Liver (tissue), 8 donors: ENCODE measurements at regions not wholly inside any gene's neighbourhood (a gene's known extent, or its start where the extent isn't known, plus 50 kb on each side); places are given as distances from the start of the nearest gene placed in this dataset.

ENCODE experiments used
- DNase-seq: peaks from one replicate; pipeline ENCODE4 v3.0.0-alpha.2; 2017; ENCODE audit warnings: low spot score
- H3K27ac ChIP-seq, 2 donors: one replicate each; pipeline ENCODE4 v1.7.0; 2013; ENCODE audit warnings: inconsistent platforms in 2 of 2, low read length in 2 of 2, control low read depth in 1 of 2, low read depth in 1 of 2, mild to moderate bottlenecking in 1 of 2
- H3K27me3 ChIP-seq, 4 donors: one replicate each; pipeline versions ENCODE4 v1.6.1 to v1.7.0; 2013; ENCODE audit warnings: low read length in 3 of 4, inconsistent platforms in 1 of 4, mild to moderate bottlenecking in 1 of 4, moderate library complexity in 1 of 4; ENCODE audit not compliant: control insufficient read depth in 4 of 4, insufficient read depth in 4 of 4
- H3K36me3 ChIP-seq, 4 donors: one replicate each; pipeline versions ENCODE4 v1.6.1 to v1.7.0; 2013; ENCODE audit warnings: low read length in 3 of 4, mild to moderate bottlenecking in 3 of 4, low read depth in 1 of 4, moderate library complexity in 1 of 4; ENCODE audit not compliant: control insufficient read depth in 4 of 4, insufficient read depth in 3 of 4
- H3K4me1 ChIP-seq, 4 donors: one replicate each; pipeline versions ENCODE4 v1.6.1 to v1.7.0; 2013; ENCODE audit warnings: low read length in 3 of 4, mild to moderate bottlenecking in 3 of 4, moderate library complexity in 1 of 4; ENCODE audit not compliant: control insufficient read depth in 4 of 4, insufficient read depth in 4 of 4
- H3K4me3 ChIP-seq, 3 donors: one replicate each; pipeline versions ENCODE4 v1.6.1 to v1.7.0; 2013; ENCODE audit warnings: low read length in 3 of 3, control low read depth in 1 of 3, low read depth in 1 of 3, mild to moderate bottlenecking in 1 of 3
- H3K9ac ChIP-seq, 2 donors: one replicate each; pipeline ENCODE4 v1.7.0; 2013; ENCODE audit warnings: low read length in 2 of 2, mild to moderate bottlenecking in 2 of 2, moderate library complexity in 2 of 2, control low read depth in 1 of 2, low read depth in 1 of 2
- H3K9me3 ChIP-seq, 4 donors: one replicate each; pipeline versions ENCODE4 v1.6.1 to v1.7.0; 2013; ENCODE audit warnings: low read length in 3 of 4; ENCODE audit not compliant: control insufficient read depth in 4 of 4
- ATF3 ChIP-seq: IDR thresholded peaks from 2 replicates; pipeline ENCODE4 v1.6.1; 2016; ENCODE audit warnings: antibody characterized with exemption
- EGR1 ChIP-seq, 2 donors: IDR thresholded peaks; 2 replicates each; pipeline ENCODE4 v1.6.1; 2016 to 2018; ENCODE audit warnings: antibody characterized with exemption in 2 of 2, low read depth in 2 of 2
- FOXA1 ChIP-seq: IDR thresholded peaks from 2 replicates; pipeline ENCODE4 v1.6.1; 2016; ENCODE audit warnings: antibody characterized with exemption
- FOXA2 ChIP-seq: IDR thresholded peaks from 2 replicates; pipeline ENCODE4 v1.6.1; 2016; ENCODE audit warnings: antibody characterized with exemption
- GABPA ChIP-seq, 2 donors: IDR thresholded peaks in 1 of 2; conservative IDR thresholded peaks in 1 of 2; 2 replicates each; pipeline ENCODE4 v1.6.1; 2016; ENCODE audit warnings: antibody characterized with exemption in 2 of 2, mild to moderate bottlenecking in 1 of 2, moderate library complexity in 1 of 2
- HNF4A ChIP-seq, 2 donors: conservative IDR thresholded peaks; 2 replicates each; pipeline ENCODE4 v1.6.1; 2016; ENCODE audit warnings: antibody characterized with exemption in 2 of 2, mild to moderate bottlenecking in 2 of 2
- HNF4G ChIP-seq: IDR thresholded peaks from 2 replicates; pipeline ENCODE4 v1.6.1; 2016; ENCODE audit warnings: antibody characterized with exemption
- JUND ChIP-seq, 2 donors: IDR thresholded peaks; 2 replicates each; pipeline ENCODE4 v1.6.1; 2016; ENCODE audit warnings: antibody characterized with exemption in 2 of 2
- NR2F2 ChIP-seq: IDR thresholded peaks from 2 replicates; pipeline ENCODE4 v1.6.1; 2016; ENCODE audit warnings: antibody characterized with exemption
- RAD21 ChIP-seq, 2 donors: IDR thresholded peaks; 2 replicates each; pipeline ENCODE4 v1.6.1; 2016; ENCODE audit warnings: antibody characterized with exemption in 2 of 2, mild to moderate bottlenecking in 2 of 2
- SP1 ChIP-seq: IDR thresholded peaks from 2 replicates; pipeline ENCODE4 v1.6.1; 2018; ENCODE audit warnings: antibody characterized with exemption, mild to moderate bottlenecking
- TAF1 ChIP-seq: conservative IDR thresholded peaks from 2 replicates; pipeline ENCODE4 v1.6.1; 2016; ENCODE audit warnings: antibody characterized with exemption, mild to moderate bottlenecking
- ZBTB33 ChIP-seq: IDR thresholded peaks from 2 replicates; pipeline ENCODE4 v1.6.1; 2016; ENCODE audit warnings: antibody characterized with exemption
- WGBS: extraction: QIAGEN DNeasy Blood & Tissue Kit; methylation state at CpG from one replicate; pipeline ENCODE4 v1.1.7; 2013; 5-methylcytosine and 5-hydroxymethylcytosine counted together
- TF ChIP-seq, protein P1 (sequence below): fragments of 150-350 bp; IDR thresholded peaks from 2 replicates; pipeline ENCODE4 v1.5.1; 2017; ENCODE audit warnings: improper control_type of control experiment, low read depth, low read length; ENCODE audit not compliant: missing input control
- TF ChIP-seq, protein P2 (sequence below): IDR thresholded peaks from 2 replicates; pipeline ENCODE4 v1.6.1; 2016; ENCODE audit warnings: antibody characterized with exemption
- TF ChIP-seq, protein P3 (sequence below): IDR thresholded peaks from 2 replicates; pipeline ENCODE4 v1.6.1; 2016; ENCODE audit warnings: antibody characterized with exemption, mild to moderate bottlenecking
- donor health status: healthy.
- donor health status: healthy.
- donor health status: healthy.
- donor health status: healthy.
- donor health status: healthy.

DNA sequence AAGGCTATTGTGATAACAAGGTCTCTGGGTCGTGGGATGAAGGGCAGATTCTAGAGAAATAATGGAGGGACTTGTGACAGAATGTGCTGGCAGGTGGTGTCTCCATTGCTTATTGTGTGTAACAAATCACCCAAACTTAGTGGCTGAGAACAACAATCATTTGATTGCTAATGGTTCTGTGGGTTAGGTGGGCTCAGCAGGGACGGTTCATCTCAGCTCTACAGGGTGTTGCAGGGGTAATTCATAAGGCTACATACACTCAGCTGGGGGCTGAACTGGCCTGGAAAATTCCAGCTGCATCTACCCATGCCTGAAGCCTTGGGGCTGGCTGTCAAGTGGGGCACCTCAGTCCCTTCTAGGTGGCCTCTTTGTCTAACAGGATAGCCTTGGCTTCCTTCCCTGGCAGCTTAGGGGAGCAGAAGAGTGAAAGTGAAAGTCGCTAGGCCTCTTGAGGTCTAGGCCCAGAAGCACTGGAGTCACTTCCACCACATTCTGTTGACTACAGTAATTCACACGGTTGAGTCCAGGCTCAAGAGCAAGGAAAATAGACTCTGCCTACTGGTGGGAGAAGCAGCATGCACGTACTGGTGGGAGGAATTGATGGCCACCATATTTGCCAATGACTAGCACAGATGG lies 308.9 kb downstream of the MN1 start:
- WGBS = 93% methylated on average over 5 of the region's 5 CpGs
- Histone ChIP-seq H3K9me3 (no peaks in the 10 kb centered on the region), H3K27ac (no peak overlapping the region), H3K9ac (no peak overlapping the region), H3K27me3 (no peaks in the 10 kb centered on the region), H3K36me3 (no peaks in the 10 kb centered on the region), H3K4me3 (no peak overlapping the region), H3K4me1 (peaks cover 6 to 23% (median 12%) of the 10 kb centered on the region in 4 donors)
- DNase-seq = no peak
- no peak for TF ChIP-seq ATF3
- no peak for TF ChIP-seq EGR1 (IDR thresholded peaks at IDR 0.05; ENCODE audit: low read depth in 2 of 2)
- TF ChIP-seq, protein P1, sequence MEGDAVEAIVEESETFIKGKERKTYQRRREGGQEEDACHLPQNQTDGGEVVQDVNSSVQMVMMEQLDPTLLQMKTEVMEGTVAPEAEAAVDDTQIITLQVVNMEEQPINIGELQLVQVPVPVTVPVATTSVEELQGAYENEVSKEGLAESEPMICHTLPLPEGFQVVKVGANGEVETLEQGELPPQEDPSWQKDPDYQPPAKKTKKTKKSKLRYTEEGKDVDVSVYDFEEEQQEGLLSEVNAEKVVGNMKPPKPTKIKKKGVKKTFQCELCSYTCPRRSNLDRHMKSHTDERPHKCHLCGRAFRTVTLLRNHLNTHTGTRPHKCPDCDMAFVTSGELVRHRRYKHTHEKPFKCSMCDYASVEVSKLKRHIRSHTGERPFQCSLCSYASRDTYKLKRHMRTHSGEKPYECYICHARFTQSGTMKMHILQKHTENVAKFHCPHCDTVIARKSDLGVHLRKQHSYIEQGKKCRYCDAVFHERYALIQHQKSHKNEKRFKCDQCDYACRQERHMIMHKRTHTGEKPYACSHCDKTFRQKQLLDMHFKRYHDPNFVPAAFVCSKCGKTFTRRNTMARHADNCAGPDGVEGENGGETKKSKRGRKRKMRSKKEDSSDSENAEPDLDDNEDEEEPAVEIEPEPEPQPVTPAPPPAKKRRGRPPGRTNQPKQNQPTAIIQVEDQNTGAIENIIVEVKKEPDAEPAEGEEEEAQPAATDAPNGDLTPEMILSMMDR = no peak
- no peak for TF ChIP-seq RAD21 (IDR thresholded peaks at IDR 0.05)
- no peak for TF ChIP-seq SP1
- TF ChIP-seq HNF4A (conservative IDR thresholded peaks at IDR 0.05) = no peak
- no peak for TF ChIP-seq GABPA (IDR thresholded peaks at IDR 0.05 in 1 of 2, conservative IDR thresholded peaks at IDR 0.05 in 1 of 2)
- no peak for TF ChIP-seq ZBTB33
- no peak for TF ChIP-seq TAF1
- TF ChIP-seq HNF4G = no peak
- no peak for TF ChIP-seq NR2F2
- no peak for TF ChIP-seq FOXA2
- TF ChIP-seq, protein P2, sequence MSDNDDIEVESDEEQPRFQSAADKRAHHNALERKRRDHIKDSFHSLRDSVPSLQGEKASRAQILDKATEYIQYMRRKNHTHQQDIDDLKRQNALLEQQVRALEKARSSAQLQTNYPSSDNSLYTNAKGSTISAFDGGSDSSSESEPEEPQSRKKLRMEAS = no peak
- TF ChIP-seq JUND (IDR thresholded peaks at IDR 0.05) = no peak
- TF ChIP-seq, protein P3, sequence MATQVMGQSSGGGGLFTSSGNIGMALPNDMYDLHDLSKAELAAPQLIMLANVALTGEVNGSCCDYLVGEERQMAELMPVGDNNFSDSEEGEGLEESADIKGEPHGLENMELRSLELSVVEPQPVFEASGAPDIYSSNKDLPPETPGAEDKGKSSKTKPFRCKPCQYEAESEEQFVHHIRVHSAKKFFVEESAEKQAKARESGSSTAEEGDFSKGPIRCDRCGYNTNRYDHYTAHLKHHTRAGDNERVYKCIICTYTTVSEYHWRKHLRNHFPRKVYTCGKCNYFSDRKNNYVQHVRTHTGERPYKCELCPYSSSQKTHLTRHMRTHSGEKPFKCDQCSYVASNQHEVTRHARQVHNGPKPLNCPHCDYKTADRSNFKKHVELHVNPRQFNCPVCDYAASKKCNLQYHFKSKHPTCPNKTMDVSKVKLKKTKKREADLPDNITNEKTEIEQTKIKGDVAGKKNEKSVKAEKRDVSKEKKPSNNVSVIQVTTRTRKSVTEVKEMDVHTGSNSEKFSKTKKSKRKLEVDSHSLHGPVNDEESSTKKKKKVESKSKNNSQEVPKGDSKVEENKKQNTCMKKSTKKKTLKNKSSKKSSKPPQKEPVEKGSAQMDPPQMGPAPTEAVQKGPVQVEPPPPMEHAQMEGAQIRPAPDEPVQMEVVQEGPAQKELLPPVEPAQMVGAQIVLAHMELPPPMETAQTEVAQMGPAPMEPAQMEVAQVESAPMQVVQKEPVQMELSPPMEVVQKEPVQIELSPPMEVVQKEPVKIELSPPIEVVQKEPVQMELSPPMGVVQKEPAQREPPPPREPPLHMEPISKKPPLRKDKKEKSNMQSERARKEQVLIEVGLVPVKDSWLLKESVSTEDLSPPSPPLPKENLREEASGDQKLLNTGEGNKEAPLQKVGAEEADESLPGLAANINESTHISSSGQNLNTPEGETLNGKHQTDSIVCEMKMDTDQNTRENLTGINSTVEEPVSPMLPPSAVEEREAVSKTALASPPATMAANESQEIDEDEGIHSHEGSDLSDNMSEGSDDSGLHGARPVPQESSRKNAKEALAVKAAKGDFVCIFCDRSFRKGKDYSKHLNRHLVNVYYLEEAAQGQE = no peak
- TF ChIP-seq FOXA1 = no peak

DNA sequence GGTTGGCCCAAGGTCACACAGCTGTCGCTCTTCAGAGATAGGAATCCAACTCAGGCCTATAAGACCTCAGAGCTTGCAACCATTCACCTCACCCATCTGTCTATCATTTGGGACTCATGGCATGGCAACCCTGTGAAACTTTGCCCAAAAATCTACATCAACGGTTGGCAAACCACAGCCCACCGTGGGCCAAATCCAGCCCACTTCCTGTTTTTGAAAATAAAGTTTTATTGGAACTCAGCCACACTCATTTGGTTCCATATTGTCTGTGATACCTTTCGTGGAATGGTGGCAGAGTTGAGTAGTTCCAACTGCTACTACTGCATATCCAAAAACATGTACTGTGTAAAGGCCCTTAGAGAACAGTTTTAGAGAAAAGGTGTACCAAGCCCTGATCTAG lies 307.8 kb downstream of the MN1 start:
- no peaks in the 10 kb centered on the region for H3K27me3 ChIP-seq
- H3K36me3 ChIP-seq = no peaks in the 10 kb centered on the region
- peaks cover 0 to 19% (median 10%) of the 10 kb centered on the region in 4 donors for H3K4me1 ChIP-seq
- no peaks in the 10 kb centered on the region for H3K9me3 ChIP-seq
- H3K9ac ChIP-seq = no peak overlapping the region
- DNase-seq = no peak
- TF ChIP-seq FOXA2 (no peak), GABPA (IDR thresholded peaks at IDR 0.05 in 1 of 2, conservative IDR thresholded peaks at IDR 0.05 in 1 of 2) (no peak), ZBTB33 (no peak), TAF1 (no peak), NR2F2 (no peak), FOXA1 (no peak), ATF3 (no peak)
- TF ChIP-seq, protein P2 = no peak
- 83% methylated on average over 4 of the region's 4 CpGs for WGBS
- H3K4me3 ChIP-seq = no peak overlapping the region
- no peak overlapping the region for H3K27ac ChIP-seq
